MCF 10A (cell line): ENCODE measurements at regions not wholly inside any gene's neighbourhood (a gene's known extent, or its start where the extent isn't known, plus 50 kb on each side); places are given as distances from the start of the nearest gene placed in this dataset.
A peak's percentile ranks its signal among the peaks of the same experiment; 100 is the strongest.

Experiments
- BruUV-seq: library from RNA; stranded (reverse); fragments of 400-500 nt; replicated peaks from 2 replicates; lab custom pipeline; 2021; lab: Mats Ljungman, UMichigan
- CTCF ChIA-PET: fragments of 300-600 bp; sonication (Branson Sonifier 250); formaldehyde crosslinking; extraction: SDS; loops from one replicate; lab custom pipeline; 2021; ENCODE audit warnings: antibody characterized with exemption, inconsistent platforms; lab: Yijun Ruan, JAX
- POLR2A ChIA-PET: fragments of 300-600, 350-650 bp; sonication (Branson Sonifier 250); formaldehyde crosslinking; extraction: SDS; loops from one replicate; lab custom pipeline; 2020; ENCODE audit warnings: antibody characterized with exemption, inconsistent platforms; lab: Yijun Ruan, JAX
- DNase-seq: peaks from one replicate; pipeline ENCODE4 v3.0.0-alpha.2; 2018; ENCODE audit not compliant: unreplicated experiment
- H3K27ac Mint-ChIP-seq: one replicate; pipeline ENCODE4 v1.8.0; 2022; ENCODE audit warnings: mild to moderate bottlenecking, low read depth, mixed read lengths; ENCODE audit not compliant: unreplicated experiment
- H3K27me3 Mint-ChIP-seq: one replicate; pipeline ENCODE4 v1.8.0; 2022; ENCODE audit warnings: mixed read lengths; ENCODE audit not compliant: insufficient read depth, unreplicated experiment
- H3K36me3 Mint-ChIP-seq: one replicate; pipeline ENCODE4 v1.8.0; 2022; ENCODE audit warnings: mild to moderate bottlenecking, moderate library complexity, mixed read lengths; ENCODE audit not compliant: insufficient read depth, unreplicated experiment
- H3K4me1 Mint-ChIP-seq: one replicate; pipeline ENCODE4 v1.8.0; 2022; ENCODE audit warnings: mixed read lengths; ENCODE audit not compliant: insufficient read depth, unreplicated experiment
- H3K4me3 Mint-ChIP-seq: one replicate; pipeline ENCODE4 v1.8.0; 2022; ENCODE audit warnings: mild to moderate bottlenecking, moderate library complexity, mixed read lengths; ENCODE audit not compliant: unreplicated experiment
- H3K9me3 Mint-ChIP-seq: one replicate; pipeline ENCODE4 v1.8.0; 2022; ENCODE audit warnings: mixed read lengths; ENCODE audit not compliant: unreplicated experiment
- intact Hi-C: fragments of 100-400 bp; cut with micrococcal nuclease; formaldehyde crosslinking; loops from 2 replicates; pipeline ENCODE4 v1.14.1; 2022
- TF ChIP-seq, protein P1 (sequence below): fragments of 200-600 bp; IDR thresholded peaks from one replicate; pipeline ENCODE4 v1.8.0; 2022; ENCODE audit warnings: antibody characterized with exemption, mild to moderate bottlenecking; ENCODE audit not compliant: unreplicated experiment

DNA sequence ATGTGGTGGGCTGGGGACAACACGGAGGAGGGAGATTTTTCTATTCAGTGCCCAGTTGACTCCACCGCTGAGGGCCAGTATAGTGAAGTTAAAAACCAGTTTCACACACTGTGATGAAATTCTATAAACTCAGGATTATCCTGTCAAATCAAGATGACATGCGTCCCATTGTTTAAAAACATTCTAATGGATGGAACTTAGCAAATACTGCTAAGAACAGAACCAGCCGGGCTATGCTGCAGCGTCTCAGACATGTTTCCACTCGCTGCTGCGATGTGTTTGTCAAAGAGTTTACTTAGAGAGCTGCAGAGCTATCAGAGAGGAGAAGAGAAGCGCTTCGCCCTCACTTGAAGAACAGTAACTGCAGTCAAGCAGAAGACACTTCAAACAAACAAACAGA lies 212.6 kb upstream of the FOXQ1 start:
- DNase-seq, result no peak
- Mint-ChIP-seq H3K9me3 (no peaks in the 10 kb centered on the region), H3K36me3 (peaks cover 6% of the 10 kb centered on the region), H3K4me1 (peaks cover 15% of the 10 kb centered on the region), H3K4me3 (no peak overlapping the region), H3K27me3 (no peaks in the 10 kb centered on the region), H3K27ac (no peak overlapping the region)
- intact Hi-C loops, result no loop called here
- ChIA-PET CTCF (interaction anchor here (0.9 kb wide), 1 partner anchor 170 kb away, joined by 3 read pairs; no protein-coding TSS in a partner anchor), POLR2A (interaction anchor here (0.8 to 1.3 kb wide), 3 partner anchors 10 to 11 kb away, joined by 3 to 4 read pairs (median 3); no protein-coding TSS in a partner anchor)
- no TSS peak for BruUV-seq
- TF ChIP-seq, protein P1, sequence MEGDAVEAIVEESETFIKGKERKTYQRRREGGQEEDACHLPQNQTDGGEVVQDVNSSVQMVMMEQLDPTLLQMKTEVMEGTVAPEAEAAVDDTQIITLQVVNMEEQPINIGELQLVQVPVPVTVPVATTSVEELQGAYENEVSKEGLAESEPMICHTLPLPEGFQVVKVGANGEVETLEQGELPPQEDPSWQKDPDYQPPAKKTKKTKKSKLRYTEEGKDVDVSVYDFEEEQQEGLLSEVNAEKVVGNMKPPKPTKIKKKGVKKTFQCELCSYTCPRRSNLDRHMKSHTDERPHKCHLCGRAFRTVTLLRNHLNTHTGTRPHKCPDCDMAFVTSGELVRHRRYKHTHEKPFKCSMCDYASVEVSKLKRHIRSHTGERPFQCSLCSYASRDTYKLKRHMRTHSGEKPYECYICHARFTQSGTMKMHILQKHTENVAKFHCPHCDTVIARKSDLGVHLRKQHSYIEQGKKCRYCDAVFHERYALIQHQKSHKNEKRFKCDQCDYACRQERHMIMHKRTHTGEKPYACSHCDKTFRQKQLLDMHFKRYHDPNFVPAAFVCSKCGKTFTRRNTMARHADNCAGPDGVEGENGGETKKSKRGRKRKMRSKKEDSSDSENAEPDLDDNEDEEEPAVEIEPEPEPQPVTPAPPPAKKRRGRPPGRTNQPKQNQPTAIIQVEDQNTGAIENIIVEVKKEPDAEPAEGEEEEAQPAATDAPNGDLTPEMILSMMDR, result no peak

DNA sequence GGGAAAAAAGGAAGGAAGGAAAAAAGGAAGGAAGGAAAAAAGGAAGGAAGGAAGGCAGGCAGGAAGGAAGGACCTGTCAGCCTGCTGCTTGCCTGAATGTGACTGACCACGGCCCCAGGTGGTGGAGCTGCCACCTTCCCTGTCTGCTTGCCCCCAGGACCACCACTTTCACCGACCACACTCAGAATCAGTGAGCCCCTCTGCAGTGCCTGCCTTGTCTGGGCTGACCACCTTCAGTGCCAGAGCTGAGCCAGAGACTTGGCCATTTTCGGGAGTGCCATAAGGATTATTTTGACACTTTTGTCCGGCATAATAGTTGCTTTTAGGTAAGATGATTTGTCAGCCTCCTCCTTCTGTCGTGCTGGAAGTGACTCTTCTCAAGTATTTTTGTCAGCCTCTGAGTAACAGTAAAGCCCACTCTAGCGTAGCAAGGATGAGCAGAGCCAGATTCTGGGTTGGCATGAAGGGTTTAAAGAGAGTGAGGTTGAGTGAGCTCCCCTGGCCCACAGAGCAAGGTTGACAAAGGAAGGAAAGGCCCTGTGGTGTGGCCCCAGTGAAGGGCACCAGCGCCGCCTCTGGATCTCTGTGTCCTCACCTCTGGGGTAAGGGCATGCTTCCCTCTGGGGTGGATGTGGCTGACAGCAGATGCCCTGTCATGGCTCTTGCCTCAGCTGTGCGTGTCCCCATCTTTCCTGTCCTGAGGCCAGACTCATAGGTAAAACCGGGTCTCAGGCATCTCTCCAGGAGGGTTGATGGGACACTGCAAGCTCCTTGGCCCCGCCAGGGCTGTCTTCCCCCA lies 214.7 kb upstream of the FOXQ1 start:
- CTCF ChIA-PET, result no interaction called here
- Mint-ChIP-seq H3K27me3 (no peaks in the 10 kb centered on the region), H3K9me3 (no peaks in the 10 kb centered on the region), H3K27ac (no peak overlapping the region), H3K4me1 (peaks cover 15% of the 10 kb centered on the region), H3K4me3 (no peak overlapping the region), H3K36me3 (peaks cover 6% of the 10 kb centered on the region)
- no TSS peak for BruUV-seq
- TF ChIP-seq, protein P1, result no peak
- intact Hi-C loops, result no loop called here
- DNase-seq, result no peak
- POLR2A ChIA-PET, result interaction anchor here (1.4 kb wide), 1 partner anchor 14 kb away, joined by 4 read pairs; no protein-coding TSS in a partner anchor

DNA sequence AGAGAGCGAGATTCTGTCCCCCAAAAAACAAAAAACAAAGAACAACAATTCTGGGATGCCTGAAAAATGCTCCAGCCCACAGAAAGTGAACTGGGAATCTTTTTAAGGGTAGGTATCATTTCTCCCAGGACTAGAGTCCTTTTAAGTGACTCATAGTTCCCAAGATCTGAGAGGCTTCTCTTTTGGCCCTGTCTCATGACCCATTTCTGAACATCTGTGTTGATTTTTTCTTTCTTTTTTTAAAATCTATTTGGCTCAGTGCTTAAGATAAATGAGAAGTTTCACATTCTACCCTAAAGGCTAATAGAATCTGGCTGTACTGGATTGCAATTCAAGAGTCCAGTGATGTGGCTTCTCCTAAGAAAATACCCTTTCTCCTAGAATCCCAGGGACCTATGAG lies 217.6 kb upstream of the FOXQ1 start:
- peak overlapping the region; percentile 13 for H3K4me3 Mint-ChIP-seq
- no peak for DNase-seq
- peaks cover 10% of the 10 kb centered on the region for H3K36me3 Mint-ChIP-seq
- BruUV-seq, result no TSS peak
- POLR2A ChIA-PET, result no interaction called here
- no peaks in the 10 kb centered on the region for H3K27me3 Mint-ChIP-seq
- TF ChIP-seq, protein P1, result no peak
- peaks cover 19% of the 10 kb centered on the region for H3K4me1 Mint-ChIP-seq
- CTCF ChIA-PET, result no interaction called here
- peak overlapping the region; percentile 85 for H3K27ac Mint-ChIP-seq
- H3K9me3 Mint-ChIP-seq, result no peaks in the 10 kb centered on the region
- intact Hi-C loops, result no loop called here

DNA sequence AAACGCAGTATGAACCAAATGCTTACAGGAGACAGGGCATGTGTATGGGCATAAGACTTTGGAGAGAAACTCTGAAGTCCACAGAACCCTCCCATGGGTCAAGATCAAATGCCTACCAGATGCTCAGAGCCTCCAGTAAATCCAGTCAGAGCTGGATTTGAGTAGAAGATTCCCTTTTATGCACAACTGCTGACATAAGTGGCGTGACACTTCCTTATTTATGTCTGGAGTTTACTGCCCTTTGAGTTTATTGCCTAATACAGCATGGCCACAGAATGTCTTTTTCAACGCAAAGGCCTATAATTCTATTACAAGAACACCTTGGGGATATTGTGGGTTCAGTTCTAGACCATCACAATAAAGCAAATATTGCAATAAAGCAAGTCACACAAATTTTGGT lies 220.0 kb upstream of the FOXQ1 start:
- Mint-ChIP-seq H3K27me3 (no peaks in the 10 kb centered on the region), H3K4me3 (no peak overlapping the region), H3K4me1 (peaks cover 25% of the 10 kb centered on the region), H3K36me3 (peaks cover 11% of the 10 kb centered on the region), H3K9me3 (no peaks in the 10 kb centered on the region), H3K27ac (no peak overlapping the region)
- ChIA-PET CTCF (no interaction called here), POLR2A (interaction anchor here (0.6 to 1.3 kb wide), 4 partner anchors 114 to 244 kb away, joined by 3 to 4 read pairs (median 3); no protein-coding TSS in a partner anchor)
- no TSS peak for BruUV-seq
- intact Hi-C loops, result no loop called here
- TF ChIP-seq, protein P1, result no peak
- no peak for DNase-seq
